Kidney epithelial cell (primary cell): ENCODE measurements at regions not wholly inside any gene's neighbourhood (a gene's known extent, or its start where the extent isn't known, plus 50 kb on each side); places are given as distances from the start of the nearest gene placed in this dataset.

Source experiments
- DNase-seq: peaks from one replicate; pipeline ENCODE4 v3.0.0-alpha.2; 2010; ENCODE audit warnings: low read depth
- H3K27me3 ChIP-seq: 2 replicates; pipeline ENCODE4 v1.6.0; 2011; ENCODE audit warnings: low read length; ENCODE audit not compliant: control insufficient read depth, insufficient read depth
- H3K36me3 ChIP-seq: 2 replicates; pipeline ENCODE4 v1.5.1; 2011; ENCODE audit warnings: low read length; ENCODE audit not compliant: control insufficient read depth, insufficient read depth
- H3K4me3 ChIP-seq: 2 replicates; pipeline ENCODE4 v1.5.1; 2011; ENCODE audit warnings: low read depth, mild to moderate bottlenecking, control low read depth, low read length
- TF ChIP-seq, protein P1 (sequence below): IDR thresholded peaks from 2 replicates; pipeline ENCODE4 v1.5.1; 2011; ENCODE audit warnings: mild to moderate bottlenecking, moderate library complexity, low read length, control low read depth, inconsistent platforms; ENCODE audit not compliant: insufficient read depth, poor library complexity, severe bottlenecking

DNA sequence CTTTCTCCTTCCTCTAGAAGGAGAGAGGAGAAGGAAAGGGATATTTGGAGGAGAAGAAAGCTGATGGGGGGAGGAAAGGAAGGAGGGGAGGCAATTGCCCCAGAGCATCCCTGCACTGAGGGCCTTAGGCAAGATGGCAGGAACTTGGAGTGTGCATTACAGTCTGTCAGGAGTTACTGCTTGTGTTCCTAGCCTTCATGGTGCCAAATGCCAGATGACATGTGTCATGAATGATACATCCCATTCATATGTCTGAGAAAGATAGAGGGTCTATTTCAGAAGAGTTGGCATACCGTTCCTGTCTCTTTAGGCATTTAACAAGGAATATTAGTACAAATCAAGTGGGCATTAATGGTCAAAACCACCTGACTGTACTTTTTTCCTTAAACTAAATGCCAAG lies 232.1 kb upstream of the NT5C1B start:
- H3K27me3 ChIP-seq = no peaks in the 10 kb centered on the region
- DNase-seq = no peak
- H3K4me3 ChIP-seq = no peak overlapping the region
- TF ChIP-seq, protein P1, sequence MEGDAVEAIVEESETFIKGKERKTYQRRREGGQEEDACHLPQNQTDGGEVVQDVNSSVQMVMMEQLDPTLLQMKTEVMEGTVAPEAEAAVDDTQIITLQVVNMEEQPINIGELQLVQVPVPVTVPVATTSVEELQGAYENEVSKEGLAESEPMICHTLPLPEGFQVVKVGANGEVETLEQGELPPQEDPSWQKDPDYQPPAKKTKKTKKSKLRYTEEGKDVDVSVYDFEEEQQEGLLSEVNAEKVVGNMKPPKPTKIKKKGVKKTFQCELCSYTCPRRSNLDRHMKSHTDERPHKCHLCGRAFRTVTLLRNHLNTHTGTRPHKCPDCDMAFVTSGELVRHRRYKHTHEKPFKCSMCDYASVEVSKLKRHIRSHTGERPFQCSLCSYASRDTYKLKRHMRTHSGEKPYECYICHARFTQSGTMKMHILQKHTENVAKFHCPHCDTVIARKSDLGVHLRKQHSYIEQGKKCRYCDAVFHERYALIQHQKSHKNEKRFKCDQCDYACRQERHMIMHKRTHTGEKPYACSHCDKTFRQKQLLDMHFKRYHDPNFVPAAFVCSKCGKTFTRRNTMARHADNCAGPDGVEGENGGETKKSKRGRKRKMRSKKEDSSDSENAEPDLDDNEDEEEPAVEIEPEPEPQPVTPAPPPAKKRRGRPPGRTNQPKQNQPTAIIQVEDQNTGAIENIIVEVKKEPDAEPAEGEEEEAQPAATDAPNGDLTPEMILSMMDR = no peak
- no peaks in the 10 kb centered on the region for H3K36me3 ChIP-seq

DNA sequence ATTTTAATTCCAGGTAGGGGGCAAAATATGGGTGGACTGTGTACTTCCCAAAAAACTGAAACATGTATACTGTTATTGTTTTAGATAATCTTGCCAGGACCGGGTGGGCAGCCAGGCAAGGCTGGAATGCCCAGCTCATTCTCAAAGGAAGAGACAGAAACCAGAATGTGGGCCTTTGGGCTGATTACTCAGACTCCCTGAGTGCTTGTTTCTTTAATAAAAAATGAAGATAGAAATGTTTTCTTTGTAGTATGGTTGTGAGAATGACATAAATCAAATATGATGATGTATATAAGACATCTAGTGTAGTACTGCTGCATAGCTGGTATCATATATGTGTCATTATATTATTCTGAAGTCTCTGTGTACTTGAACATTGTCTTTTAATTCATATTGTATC lies 231.6 kb upstream of the NT5C1B start:
- Histone ChIP-seq H3K36me3 (no peaks in the 10 kb centered on the region), H3K27me3 (no peaks in the 10 kb centered on the region), H3K4me3 (no peak overlapping the region)
- TF ChIP-seq, protein P1 = no peak
- DNase-seq = no peak

DNA sequence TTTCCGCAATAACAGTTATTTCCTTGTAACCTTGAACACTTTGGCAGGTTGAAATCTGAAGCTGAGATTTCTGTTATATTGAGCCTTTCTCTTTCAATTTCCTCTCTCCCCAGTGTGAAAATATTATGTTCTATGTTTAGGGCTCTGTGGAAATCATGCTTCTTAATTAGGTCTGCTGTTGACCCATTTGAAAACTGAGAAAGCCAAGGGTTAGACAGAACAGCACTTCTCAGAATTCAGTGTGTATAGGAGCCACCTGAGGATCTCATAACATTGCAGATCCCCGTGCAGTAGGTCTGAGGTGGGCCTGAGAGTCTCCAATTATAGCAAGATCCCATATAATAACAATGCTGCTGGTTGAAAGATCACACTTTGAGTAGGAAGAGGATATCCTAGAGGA lies 230.2 kb upstream of the NT5C1B start:
- Histone ChIP-seq H3K36me3 (no peaks in the 10 kb centered on the region), H3K27me3 (no peaks in the 10 kb centered on the region), H3K4me3 (no peak overlapping the region)
- no peak for DNase-seq
- TF ChIP-seq, protein P1 = no peak

DNA sequence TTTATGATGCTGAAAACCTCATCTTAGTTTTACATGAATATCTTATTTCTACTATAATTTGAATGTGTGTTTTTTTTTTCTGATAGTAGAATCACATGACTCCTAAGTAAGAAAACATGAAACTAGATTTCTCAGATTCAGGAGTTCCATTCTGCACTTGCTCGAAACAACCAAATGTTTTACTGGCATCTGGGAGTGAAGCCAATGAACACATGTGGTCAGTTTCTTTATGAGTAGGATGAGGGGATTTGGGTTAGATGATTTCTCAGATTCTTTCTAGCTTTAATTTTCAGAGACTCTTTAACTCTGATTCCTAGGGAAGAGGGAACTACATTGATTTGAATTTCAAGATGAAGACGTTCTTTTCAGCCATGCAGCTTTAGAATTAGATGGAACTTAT lies 225.0 kb upstream of the NT5C1B start:
- TF ChIP-seq, protein P1 = no peak
- no peaks in the 10 kb centered on the region for H3K36me3 ChIP-seq
- peak; percentile 19 for DNase-seq
- no peaks in the 10 kb centered on the region for H3K27me3 ChIP-seq
- H3K4me3 ChIP-seq = no peak overlapping the region

DNA sequence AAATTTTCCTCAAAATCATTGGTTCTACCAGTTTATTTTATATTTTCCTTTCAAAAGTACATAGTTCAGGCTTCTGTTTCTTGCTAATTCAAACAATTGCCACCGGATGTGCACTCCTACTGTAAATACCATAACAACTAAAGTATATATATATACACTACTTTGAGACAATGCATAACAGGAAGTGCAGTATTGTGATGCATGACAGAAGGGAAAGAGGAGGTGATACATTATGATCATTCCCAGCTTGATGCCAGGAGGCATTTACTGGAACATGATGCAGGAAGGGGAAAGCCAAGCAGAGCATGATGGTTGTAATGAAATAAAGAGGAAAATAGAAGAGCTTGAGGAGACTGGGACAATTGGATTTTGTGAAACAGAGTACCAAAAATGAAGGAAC lies 215.2 kb upstream of the NT5C1B start:
- no peaks in the 10 kb centered on the region for H3K36me3 ChIP-seq
- H3K4me3 ChIP-seq = no peak overlapping the region
- DNase-seq = no peak
- H3K27me3 ChIP-seq = no peaks in the 10 kb centered on the region
- TF ChIP-seq, protein P1 = no peak

DNA sequence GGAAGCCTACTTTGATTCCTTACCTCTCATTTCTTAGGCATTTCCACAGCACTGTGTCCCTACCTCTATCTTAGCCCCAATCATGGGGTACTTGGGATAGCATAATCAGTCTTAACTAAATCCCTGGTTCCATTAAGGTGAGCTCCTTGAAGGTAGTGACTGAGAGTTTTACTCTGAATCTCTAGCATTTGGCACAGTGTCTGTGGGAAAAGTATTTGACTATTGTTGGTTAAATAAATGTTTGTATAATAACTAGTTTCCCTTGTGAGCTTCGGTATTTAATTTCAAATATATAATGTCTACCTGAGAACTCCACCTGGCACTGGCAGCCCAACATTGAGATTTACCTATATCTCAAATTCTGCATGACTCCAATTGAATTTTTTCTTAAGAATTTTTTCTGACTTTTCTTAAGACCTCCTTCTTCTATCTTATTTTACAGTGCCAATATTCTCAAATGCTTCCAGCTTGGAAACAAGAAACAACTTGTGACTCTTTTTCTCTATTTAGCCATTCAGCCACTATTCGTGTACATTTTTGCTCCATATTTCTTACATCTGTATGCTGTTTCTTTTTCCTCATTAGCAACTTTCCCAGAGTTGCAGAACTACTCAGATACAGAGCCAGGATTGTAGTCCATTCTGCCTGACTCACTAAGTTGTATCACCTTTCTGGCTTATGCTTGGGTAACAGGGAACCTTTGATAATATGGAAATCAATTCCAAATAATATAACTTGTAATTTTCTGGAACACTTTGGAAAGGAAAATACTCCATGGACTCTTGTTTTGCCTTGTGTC lies 214.0 kb upstream of the NT5C1B start:
- Histone ChIP-seq H3K4me3 (no peak overlapping the region), H3K27me3 (no peaks in the 10 kb centered on the region), H3K36me3 (no peaks in the 10 kb centered on the region)
- TF ChIP-seq, protein P1 = no peak
- no peak for DNase-seq
